ENCODE measurements at regions not wholly inside any gene's neighbourhood (a gene's known extent, or its start where the extent isn't known, plus 50 kb on each side); places are given as distances from the start of the nearest gene placed in this dataset.

DNA sequence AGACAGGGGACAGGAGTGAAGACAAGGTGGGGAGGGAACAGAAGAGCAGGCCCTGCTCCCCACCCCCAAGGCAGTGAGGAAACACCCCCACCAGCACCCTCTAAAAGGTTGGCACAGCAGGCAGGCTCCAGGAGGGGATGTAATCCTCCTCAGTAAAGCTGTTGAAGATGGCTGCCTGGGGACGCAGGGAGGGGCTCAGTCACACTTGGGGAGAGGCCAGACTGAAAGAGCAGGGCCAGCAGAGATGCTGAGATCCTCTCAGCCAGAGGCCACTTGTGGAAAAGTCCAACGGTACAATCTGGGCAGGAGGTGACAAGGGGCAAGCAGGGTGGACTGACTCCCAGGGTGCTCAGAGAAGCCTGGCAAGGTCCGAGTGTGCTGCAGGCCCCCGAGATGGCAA is 154.8 kb upstream of the ID2 start:
- no peak overlapping the region for H2AFZ ChIP-seq (ENCODE audit: low read depth, low read length)
- H3K79me2 ChIP-seq (replicated peaks; ENCODE audit: insufficient read depth, low read length) = no peaks in the 10 kb centered on the region
- H3K9me3 ChIP-seq (ENCODE audit: low read length) = no peaks in the 10 kb centered on the region
- no peaks in the 10 kb centered on the region for H3K9me2 ChIP-seq (ENCODE audit: insufficient read depth, low read length)
- H3K27ac ChIP-seq (ENCODE audit: low read length) = no peak overlapping the region
- no peak overlapping the region for H3K9ac ChIP-seq (ENCODE audit: low read length)
- no peak for TF ChIP-seq EP300 (conservative IDR thresholded peaks at IDR 0.05; ENCODE audit: poor library complexity, severe bottlenecking)
- TF ChIP-seq, protein P1, sequence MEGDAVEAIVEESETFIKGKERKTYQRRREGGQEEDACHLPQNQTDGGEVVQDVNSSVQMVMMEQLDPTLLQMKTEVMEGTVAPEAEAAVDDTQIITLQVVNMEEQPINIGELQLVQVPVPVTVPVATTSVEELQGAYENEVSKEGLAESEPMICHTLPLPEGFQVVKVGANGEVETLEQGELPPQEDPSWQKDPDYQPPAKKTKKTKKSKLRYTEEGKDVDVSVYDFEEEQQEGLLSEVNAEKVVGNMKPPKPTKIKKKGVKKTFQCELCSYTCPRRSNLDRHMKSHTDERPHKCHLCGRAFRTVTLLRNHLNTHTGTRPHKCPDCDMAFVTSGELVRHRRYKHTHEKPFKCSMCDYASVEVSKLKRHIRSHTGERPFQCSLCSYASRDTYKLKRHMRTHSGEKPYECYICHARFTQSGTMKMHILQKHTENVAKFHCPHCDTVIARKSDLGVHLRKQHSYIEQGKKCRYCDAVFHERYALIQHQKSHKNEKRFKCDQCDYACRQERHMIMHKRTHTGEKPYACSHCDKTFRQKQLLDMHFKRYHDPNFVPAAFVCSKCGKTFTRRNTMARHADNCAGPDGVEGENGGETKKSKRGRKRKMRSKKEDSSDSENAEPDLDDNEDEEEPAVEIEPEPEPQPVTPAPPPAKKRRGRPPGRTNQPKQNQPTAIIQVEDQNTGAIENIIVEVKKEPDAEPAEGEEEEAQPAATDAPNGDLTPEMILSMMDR (IDR thresholded peaks at IDR 0.05; ENCODE audit: poor library complexity, severe bottlenecking) = no peak
- no peak for TF ChIP-seq POLR2AphosphoS5 (IDR thresholded peaks at IDR 0.05)
- no peak for TF ChIP-seq EZH2 (IDR thresholded peaks at IDR 0.05; ENCODE audit: borderline replicate concordance, insufficient read depth, low read length, poor library complexity, severe bottlenecking)
- TF ChIP-seq MXI1 (conservative IDR thresholded peaks at IDR 0.05; ENCODE audit: poor library complexity, severe bottlenecking) = no peak
- no peak for TF ChIP-seq SMC3 (conservative IDR thresholded peaks at IDR 0.05; ENCODE audit: poor library complexity)
- TF ChIP-seq, protein P2, sequence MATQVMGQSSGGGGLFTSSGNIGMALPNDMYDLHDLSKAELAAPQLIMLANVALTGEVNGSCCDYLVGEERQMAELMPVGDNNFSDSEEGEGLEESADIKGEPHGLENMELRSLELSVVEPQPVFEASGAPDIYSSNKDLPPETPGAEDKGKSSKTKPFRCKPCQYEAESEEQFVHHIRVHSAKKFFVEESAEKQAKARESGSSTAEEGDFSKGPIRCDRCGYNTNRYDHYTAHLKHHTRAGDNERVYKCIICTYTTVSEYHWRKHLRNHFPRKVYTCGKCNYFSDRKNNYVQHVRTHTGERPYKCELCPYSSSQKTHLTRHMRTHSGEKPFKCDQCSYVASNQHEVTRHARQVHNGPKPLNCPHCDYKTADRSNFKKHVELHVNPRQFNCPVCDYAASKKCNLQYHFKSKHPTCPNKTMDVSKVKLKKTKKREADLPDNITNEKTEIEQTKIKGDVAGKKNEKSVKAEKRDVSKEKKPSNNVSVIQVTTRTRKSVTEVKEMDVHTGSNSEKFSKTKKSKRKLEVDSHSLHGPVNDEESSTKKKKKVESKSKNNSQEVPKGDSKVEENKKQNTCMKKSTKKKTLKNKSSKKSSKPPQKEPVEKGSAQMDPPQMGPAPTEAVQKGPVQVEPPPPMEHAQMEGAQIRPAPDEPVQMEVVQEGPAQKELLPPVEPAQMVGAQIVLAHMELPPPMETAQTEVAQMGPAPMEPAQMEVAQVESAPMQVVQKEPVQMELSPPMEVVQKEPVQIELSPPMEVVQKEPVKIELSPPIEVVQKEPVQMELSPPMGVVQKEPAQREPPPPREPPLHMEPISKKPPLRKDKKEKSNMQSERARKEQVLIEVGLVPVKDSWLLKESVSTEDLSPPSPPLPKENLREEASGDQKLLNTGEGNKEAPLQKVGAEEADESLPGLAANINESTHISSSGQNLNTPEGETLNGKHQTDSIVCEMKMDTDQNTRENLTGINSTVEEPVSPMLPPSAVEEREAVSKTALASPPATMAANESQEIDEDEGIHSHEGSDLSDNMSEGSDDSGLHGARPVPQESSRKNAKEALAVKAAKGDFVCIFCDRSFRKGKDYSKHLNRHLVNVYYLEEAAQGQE (IDR thresholded peaks at IDR 0.05; ENCODE audit: borderline replicate concordance) = no peak
- no peak overlapping the region for H3K4me2 ChIP-seq (ENCODE audit: low read length)
- no peaks in the 10 kb centered on the region for H3K27me3 ChIP-seq (ENCODE audit: insufficient read depth, low read depth, low read length)
- no peaks in the 10 kb centered on the region for H3F3A ChIP-seq (ENCODE audit: insufficient read depth, low read length, poor library complexity, severe bottlenecking)
- no peaks in the 10 kb centered on the region for H4K20me1 ChIP-seq (ENCODE audit: insufficient read depth)
- no peaks in the 10 kb centered on the region for H3K36me3 ChIP-seq (ENCODE audit: insufficient read depth, low read length)
- H3K4me3 ChIP-seq (ENCODE audit: low read length) = no peak overlapping the region

DNA sequence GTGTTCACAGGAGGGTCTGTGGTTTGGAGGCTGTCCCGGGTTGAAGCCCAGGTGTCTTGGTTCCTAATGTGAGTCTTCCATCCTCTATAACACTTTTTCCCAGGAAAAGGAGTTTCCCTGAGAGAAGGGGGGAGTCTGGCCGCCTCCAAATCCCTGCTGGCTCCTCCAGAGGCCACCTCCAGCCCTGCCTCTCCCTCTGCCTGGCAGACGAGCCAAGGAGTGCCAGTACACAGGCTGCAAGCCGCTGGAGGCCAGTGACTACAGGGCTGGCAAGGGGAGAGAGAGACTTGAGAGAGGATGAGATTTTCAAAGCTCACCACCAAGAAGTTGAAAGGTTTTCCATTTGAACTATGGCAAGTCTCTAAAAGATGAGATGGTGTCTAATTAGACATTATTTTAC is 154.2 kb upstream of the ID2 start:
- Histone ChIP-seq H3K27me3 (ENCODE audit: insufficient read depth, low read depth, low read length) (no peaks in the 10 kb centered on the region), H3K9ac (ENCODE audit: low read length) (no peak overlapping the region), H2AFZ (ENCODE audit: low read depth, low read length) (no peak overlapping the region), H3K9me2 (ENCODE audit: insufficient read depth, low read length) (no peaks in the 10 kb centered on the region), H3K36me3 (ENCODE audit: insufficient read depth, low read length) (no peaks in the 10 kb centered on the region), H3K9me3 (ENCODE audit: low read length) (no peaks in the 10 kb centered on the region), H3K27ac (ENCODE audit: low read length) (no peak overlapping the region), H4K20me1 (ENCODE audit: insufficient read depth) (no peaks in the 10 kb centered on the region), H3K4me2 (ENCODE audit: low read length) (no peak overlapping the region), H3K4me3 (ENCODE audit: low read length) (no peak overlapping the region), H3K79me2 (replicated peaks; ENCODE audit: insufficient read depth, low read length) (no peaks in the 10 kb centered on the region), H3F3A (ENCODE audit: insufficient read depth, low read length, poor library complexity, severe bottlenecking) (no peaks in the 10 kb centered on the region)
- TF ChIP-seq, protein P2 (IDR thresholded peaks at IDR 0.05; ENCODE audit: borderline replicate concordance) = no peak
- TF ChIP-seq POLR2AphosphoS5 (IDR thresholded peaks at IDR 0.05) (no peak), RAD21 (conservative IDR thresholded peaks at IDR 0.05) (no peak), TAF1 (IDR thresholded peaks at IDR 0.05; ENCODE audit: low read depth) (no peak), MXI1 (conservative IDR thresholded peaks at IDR 0.05; ENCODE audit: poor library complexity, severe bottlenecking) (no peak), EZH2 (IDR thresholded peaks at IDR 0.05; ENCODE audit: borderline replicate concordance, insufficient read depth, low read length, poor library complexity, severe bottlenecking) (no peak), EP300 (conservative IDR thresholded peaks at IDR 0.05; ENCODE audit: poor library complexity, severe bottlenecking) (no peak), SMC3 (conservative IDR thresholded peaks at IDR 0.05; ENCODE audit: poor library complexity) (no peak)
- TF ChIP-seq, protein P1 (IDR thresholded peaks at IDR 0.05; ENCODE audit: poor library complexity, severe bottlenecking) = no peak

All from neural cell (in vitro differentiated cells).